ENCODE measurements at regions not wholly inside any gene's neighbourhood (a gene's known extent, or its start where the extent isn't known, plus 50 kb on each side); places are given as distances from the start of the nearest gene placed in this dataset.

- Histone ChIP-seq H3K27me3 (no peaks in the 10 kb centered on the region), H3F3A (ENCODE audit: low read depth) (no peaks in the 10 kb centered on the region), H2AFZ (replicated peaks) (no peak overlapping the region), H3K9me3 (ENCODE audit: low read depth) (no peaks in the 10 kb centered on the region), H3K9ac (no peak overlapping the region), H3K36me3 (no peaks in the 10 kb centered on the region), H3K4me3 (no peak overlapping the region), H3K27ac (no peak overlapping the region), H3K4me1 (no peaks in the 10 kb centered on the region), H3K4me2 (no peak overlapping the region), H3K79me2 (ENCODE audit: low read depth) (no peaks in the 10 kb centered on the region), H4K20me1 (ENCODE audit: low read depth) (no peaks in the 10 kb centered on the region)
- Mint-ChIP-seq H3K27ac (no peak overlapping the region), H3K4me1 (peaks cover 3% of the 10 kb centered on the region), H3K36me3 (peaks cover 2% of the 10 kb centered on the region), H3K27me3 (ENCODE audit: insufficient read depth, low read depth) (peaks cover 3% of the 10 kb centered on the region), H3K9me3 (no peaks in the 10 kb centered on the region), H3K4me3 (no peak overlapping the region)
- no peak for TF ChIP-seq EZH2 (IDR thresholded peaks at IDR 0.05)
- TF ChIP-seq EZH2phosphoT487 (IDR thresholded peaks at IDR 0.05): no peak
- no peak for TF ChIP-seq CTCF (IDR thresholded peaks at IDR 0.05)
- no peak for DNase-seq (ENCODE audit: low spot score)
These were observed 460.2 kb upstream of the C16orf82 start for GRCh38 chr16:26606381-26607150.

- Mint-ChIP-seq H3K9me3 (peaks cover 3% of the 10 kb centered on the region), H3K27me3 (ENCODE audit: insufficient read depth, low read depth) (peaks cover 5% of the 10 kb centered on the region), H3K36me3 (no peaks in the 10 kb centered on the region), H3K27ac (peak overlapping the region; percentile 95), H3K4me3 (peak overlapping the region; percentile 9), H3K4me1 (peaks cover 22% of the 10 kb centered on the region)
- Histone ChIP-seq H3K27ac (no peak overlapping the region), H3K9me3 (ENCODE audit: low read depth) (no peaks in the 10 kb centered on the region), H4K20me1 (ENCODE audit: low read depth) (no peaks in the 10 kb centered on the region), H3K36me3 (no peaks in the 10 kb centered on the region), H3K9ac (no peak overlapping the region), H3K79me2 (ENCODE audit: low read depth) (no peaks in the 10 kb centered on the region), H2AFZ (replicated peaks) (peak overlapping the region; percentile 57), H3K27me3 (no peaks in the 10 kb centered on the region), H3K4me3 (no peak overlapping the region), H3K4me1 (no peaks in the 10 kb centered on the region), H3K4me2 (no peak overlapping the region), H3F3A (ENCODE audit: low read depth) (no peaks in the 10 kb centered on the region)
- DNase-seq (ENCODE audit: low spot score): peak; percentile 30
- TF ChIP-seq CTCF (IDR thresholded peaks at IDR 0.05) (no peak), EZH2phosphoT487 (IDR thresholded peaks at IDR 0.05) (no peak), EZH2 (IDR thresholded peaks at IDR 0.05) (no peak)
These were observed 452.4 kb upstream of the C16orf82 start for GRCh38 chr16:26614237-26614841.

DNA sequence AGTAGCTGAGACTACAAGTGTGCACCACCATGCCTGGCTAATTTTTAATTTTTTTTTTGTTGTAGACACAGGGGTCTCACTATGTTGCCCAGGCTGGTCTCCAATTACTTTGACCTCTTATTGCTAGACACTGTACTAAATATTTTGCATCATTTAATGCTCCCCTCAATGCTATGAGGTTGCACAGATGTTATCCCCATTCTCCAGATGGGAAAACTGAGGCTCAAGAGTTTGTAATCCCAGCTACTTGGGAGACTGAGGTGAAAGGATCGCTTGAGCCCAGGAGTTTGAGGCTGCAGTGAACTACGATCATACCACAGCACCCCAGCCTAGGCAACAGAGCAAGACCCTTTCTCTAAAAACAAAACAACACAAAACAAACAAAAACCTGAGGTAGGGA, 443.3 kb upstream of the C16orf82 start:
- no peaks in the 10 kb centered on the region for H3F3A ChIP-seq (ENCODE audit: low read depth)
- TF ChIP-seq EZH2phosphoT487 (IDR thresholded peaks at IDR 0.05): no peak
- TF ChIP-seq EZH2 (IDR thresholded peaks at IDR 0.05): no peak
- no peak for TF ChIP-seq CTCF (IDR thresholded peaks at IDR 0.05)
- H3K27me3 ChIP-seq: no peaks in the 10 kb centered on the region
- Mint-ChIP-seq H3K9me3 (peaks cover 2% of the 10 kb centered on the region), H3K4me1 (peaks cover 5% of the 10 kb centered on the region), H3K4me3 (no peak overlapping the region), H3K27me3 (ENCODE audit: insufficient read depth, low read depth) (peaks cover 3% of the 10 kb centered on the region), H3K36me3 (no peaks in the 10 kb centered on the region), H3K27ac (no peak overlapping the region)
- DNase-seq (ENCODE audit: low spot score): no peak
- no peaks in the 10 kb centered on the region for H3K9me3 ChIP-seq (ENCODE audit: low read depth)
- H2AFZ ChIP-seq (replicated peaks): no peak overlapping the region
- no peaks in the 10 kb centered on the region for H3K36me3 ChIP-seq
- no peak overlapping the region for H3K9ac ChIP-seq
- no peak overlapping the region for H3K4me2 ChIP-seq
- H3K27ac ChIP-seq: no peak overlapping the region
- H3K4me1 ChIP-seq: no peaks in the 10 kb centered on the region
- H4K20me1 ChIP-seq (ENCODE audit: low read depth): no peaks in the 10 kb centered on the region
- H3K79me2 ChIP-seq (ENCODE audit: low read depth): no peaks in the 10 kb centered on the region
- H3K4me3 ChIP-seq: no peak overlapping the region
